IPS DF 6.9 (cell line): ENCODE measurements at regions not wholly inside any gene's neighbourhood (a gene's known extent, or its start where the extent isn't known, plus 50 kb on each side); places are given as distances from the start of the nearest gene placed in this dataset.
A peak's percentile ranks its signal among the peaks of the same experiment; 100 is the strongest.

Experiments used
- DNase-seq: peaks from one replicate; pipeline ENCODE4 v3.0.0-alpha.2; 2013; ENCODE audit warnings: low read depth, low spot score
- H3K27ac ChIP-seq: one replicate; pipeline ENCODE4 v1.5.1; 2013; ENCODE audit warnings: low read length, control low read depth
- H3K27me3 ChIP-seq: 2 replicates; pipeline ENCODE4 v1.6.1; 2013; ENCODE audit warnings: mild to moderate bottlenecking, low read length; ENCODE audit not compliant: control insufficient read depth, insufficient read depth
- H3K36me3 ChIP-seq: 2 replicates; pipeline ENCODE4 v1.6.1; 2013; ENCODE audit warnings: low read length; ENCODE audit not compliant: control insufficient read depth, insufficient read depth
- H3K4me1 ChIP-seq: 2 replicates; pipeline ENCODE4 v1.6.1; 2013; ENCODE audit warnings: low read length; ENCODE audit not compliant: control insufficient read depth, insufficient read depth
- H3K4me3 ChIP-seq: 2 replicates; pipeline ENCODE4 v1.5.1; 2013; ENCODE audit warnings: mild to moderate bottlenecking, low read length
- H3K9me3 ChIP-seq: 2 replicates; pipeline ENCODE4 v1.6.1; 2013; ENCODE audit warnings: low read length, inconsistent platforms; ENCODE audit not compliant: control insufficient read depth, insufficient read depth
- WGBS: extraction: QIAGEN DNeasy Blood & Tissue Kit; methylation state at CpG from one replicate; pipeline ENCODE4 v1.1.7; 2013; ENCODE audit warnings: mixed read lengths, missing lambda C conversion rate; ENCODE audit not compliant: insufficient read length, insufficient coverage; 5-methylcytosine and 5-hydroxymethylcytosine counted together

DNA sequence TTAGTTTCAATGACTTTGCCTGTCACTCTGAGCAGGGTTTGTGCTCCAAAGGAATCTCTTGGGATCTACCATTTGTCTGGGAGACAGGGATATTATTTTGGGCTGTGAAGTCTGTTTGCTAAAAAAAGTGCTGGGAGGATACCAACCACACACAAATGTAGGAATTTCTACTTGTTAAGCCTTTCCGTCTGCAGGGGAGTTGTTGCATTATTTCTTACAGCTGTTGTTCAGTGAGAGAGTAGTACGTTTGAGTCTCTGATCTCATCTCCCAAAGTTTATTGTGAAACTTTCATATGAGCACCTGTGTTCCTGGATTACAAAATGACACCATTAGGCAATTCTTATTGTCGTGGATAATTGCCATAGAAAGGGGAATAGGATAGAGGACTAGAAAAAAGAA, 78.3 kb upstream of the SEMA6A start:
- H3K4me1 ChIP-seq: peaks cover 8% of the 10 kb centered on the region; the same call in 1 of the 2 replicates
- peak overlapping the region; percentile 39 for H3K27ac ChIP-seq
- no peaks in the 10 kb centered on the region for H3K27me3 ChIP-seq
- no peak for DNase-seq
- no peaks in the 10 kb centered on the region for H3K36me3 ChIP-seq
- H3K9me3 ChIP-seq: no peaks in the 10 kb centered on the region
- no peak overlapping the region for H3K4me3 ChIP-seq
- WGBS: no CpG with 5 or more reads among the region's 3 CpGs

GRCh38 chr5:116652196-116652729, 77.6 kb upstream of the SEMA6A start:
- peaks cover 8% of the 10 kb centered on the region; the same call in 1 of the 2 replicates for H3K4me1 ChIP-seq
- H3K27me3 ChIP-seq: no peaks in the 10 kb centered on the region
- no peaks in the 10 kb centered on the region for H3K36me3 ChIP-seq
- H3K27ac ChIP-seq: peak overlapping the region; percentile 39
- DNase-seq: peak; percentile 18
- H3K9me3 ChIP-seq: no peaks in the 10 kb centered on the region
- H3K4me3 ChIP-seq: no peak overlapping the region
- no CpG with 5 or more reads among the region's 7 CpGs for WGBS

DNA sequence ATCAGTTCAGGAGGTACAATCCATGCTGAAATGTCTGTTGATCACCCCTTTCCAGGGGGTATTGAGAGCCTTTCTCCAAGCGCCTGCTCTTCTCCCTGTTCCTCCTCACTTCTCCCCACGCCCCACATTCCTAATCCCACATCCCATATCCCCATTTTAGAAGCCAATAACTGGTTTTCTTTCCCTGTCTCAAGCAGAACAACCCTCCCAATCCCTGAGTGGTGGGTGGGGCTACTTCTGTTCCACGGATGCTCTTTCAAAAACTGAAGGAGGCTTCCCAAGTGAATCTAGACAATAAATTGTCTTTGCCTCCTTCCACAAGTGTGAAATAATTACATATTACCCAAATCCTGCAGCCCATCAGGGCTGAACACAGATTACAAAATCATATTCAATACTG, 77.0 kb upstream of the SEMA6A start:
- no peak for DNase-seq
- no peaks in the 10 kb centered on the region for H3K9me3 ChIP-seq
- peaks cover 8% of the 10 kb centered on the region; the same call in 1 of the 2 replicates for H3K4me1 ChIP-seq
- no peaks in the 10 kb centered on the region for H3K36me3 ChIP-seq
- WGBS: no CpG with 5 or more reads among the region's 3 CpGs
- no peak overlapping the region for H3K27ac ChIP-seq
- H3K4me3 ChIP-seq: no peak overlapping the region
- H3K27me3 ChIP-seq: no peaks in the 10 kb centered on the region

- Histone ChIP-seq H3K27me3 (no peaks in the 10 kb centered on the region), H3K27ac (no peak overlapping the region), H3K4me1 (peaks cover 7% of the 10 kb centered on the region; the same call in 1 of the 2 replicates), H3K4me3 (no peak overlapping the region), H3K36me3 (no peaks in the 10 kb centered on the region), H3K9me3 (no peaks in the 10 kb centered on the region)
- no CpG with 5 or more reads among the region's 4 CpGs for WGBS
- no peak for DNase-seq
Measured at GRCh38 chr5:116650964-116651363, 76.3 kb upstream of the SEMA6A start.

- whole genome bisulfite sequencing: no CpG with 5 or more reads among the region's 7 CpGs
- H3K4me1 ChIP-seq: peaks cover 7% of the 10 kb centered on the region; the same call in 1 of the 2 replicates
- H3K4me3 ChIP-seq: no peak overlapping the region
- no peaks in the 10 kb centered on the region for H3K27me3 ChIP-seq
- H3K27ac ChIP-seq: no peak overlapping the region
- no peak for DNase-seq
- H3K36me3 ChIP-seq: no peaks in the 10 kb centered on the region
- H3K9me3 ChIP-seq: no peaks in the 10 kb centered on the region
Measured at GRCh38 chr5:116650544-116650943, 75.9 kb upstream of the SEMA6A start.

GRCh38 chr5:116646611-116647289, 72.1 kb upstream of the SEMA6A start:
- Histone ChIP-seq H3K4me3 (no peak overlapping the region), H3K36me3 (no peaks in the 10 kb centered on the region), H3K9me3 (no peaks in the 10 kb centered on the region), H3K27ac (no peak overlapping the region), H3K4me1 (peaks cover 5% of the 10 kb centered on the region; the same call in 1 of the 2 replicates), H3K27me3 (no peaks in the 10 kb centered on the region)
- no peak for DNase-seq
- no CpG with 5 or more reads among the region's 10 CpGs for WGBS

DNA sequence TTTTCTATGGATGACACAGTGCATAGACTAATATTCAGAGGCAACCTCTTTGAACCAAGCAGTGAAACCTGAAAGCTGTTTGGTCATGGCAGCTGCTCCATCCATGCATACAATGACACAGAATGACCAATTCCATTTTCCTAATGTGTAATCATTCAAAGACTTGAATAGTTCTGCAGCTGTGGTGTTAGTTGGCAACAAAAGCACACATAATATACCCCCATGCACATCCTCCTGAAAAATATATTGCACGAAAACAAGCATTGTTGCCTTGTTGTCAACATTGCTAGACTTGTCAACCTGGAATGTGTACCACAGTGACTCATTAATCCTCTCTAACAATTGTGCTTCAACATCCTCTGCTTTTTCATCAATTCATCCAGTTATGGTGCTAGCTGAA, 71.0 kb upstream of the SEMA6A start:
- no CpG with 5 or more reads among the region's 1 CpG for WGBS
- Histone ChIP-seq H3K27me3 (no peaks in the 10 kb centered on the region), H3K36me3 (no peaks in the 10 kb centered on the region), H3K27ac (no peak overlapping the region), H3K4me3 (no peak overlapping the region), H3K9me3 (no peaks in the 10 kb centered on the region), H3K4me1 (peaks cover 2% of the 10 kb centered on the region; the same call in 1 of the 2 replicates)
- no peak for DNase-seq

GRCh38 chr5:116640236-116640635, 65.6 kb upstream of the SEMA6A start:
- no peak for DNase-seq
- no peak overlapping the region for H3K27ac ChIP-seq
- H3K4me1 ChIP-seq: no peaks in the 10 kb centered on the region
- H3K36me3 ChIP-seq: no peaks in the 10 kb centered on the region
- H3K4me3 ChIP-seq: no peak overlapping the region
- no peaks in the 10 kb centered on the region for H3K27me3 ChIP-seq
- no peaks in the 10 kb centered on the region for H3K9me3 ChIP-seq

DNA sequence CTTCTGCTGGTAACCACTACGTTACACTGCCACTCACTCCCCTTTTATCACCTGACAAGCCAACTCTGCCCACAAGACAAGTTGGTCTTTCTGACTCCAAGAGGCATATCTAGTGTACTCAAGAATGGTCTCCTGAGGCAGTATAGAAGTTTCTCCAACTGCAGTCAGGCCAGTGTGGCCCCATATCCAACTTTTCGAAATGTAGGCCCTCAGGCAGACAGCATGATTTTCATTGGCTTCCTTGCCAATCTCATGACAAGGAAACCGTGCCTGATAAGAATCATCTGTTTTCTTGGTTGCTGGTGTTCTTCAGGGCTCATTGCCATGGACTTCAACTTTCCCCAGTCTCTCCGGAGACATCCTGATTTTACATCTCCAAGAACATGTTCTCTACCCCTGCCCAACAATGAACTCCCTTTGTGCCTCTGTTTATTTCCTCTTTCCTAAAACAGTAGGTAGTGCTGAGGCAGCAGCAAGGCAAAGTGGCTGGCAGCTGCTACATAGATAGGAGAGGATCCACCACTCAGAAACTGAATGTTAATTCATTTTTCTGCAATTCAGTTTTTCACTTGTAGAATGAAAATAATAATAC, 62.6 kb upstream of the SEMA6A start:
- Histone ChIP-seq H3K27me3 (no peaks in the 10 kb centered on the region), H3K36me3 (no peaks in the 10 kb centered on the region), H3K4me3 (no peak overlapping the region), H3K4me1 (no peaks in the 10 kb centered on the region; the same call in 1 of the 2 replicates), H3K9me3 (no peaks in the 10 kb centered on the region), H3K27ac (no peak overlapping the region)
- no CpG with 5 or more reads among the region's 4 CpGs for WGBS
- no peak for DNase-seq

- no peak overlapping the region for H3K4me3 ChIP-seq
- no peak for DNase-seq
- no peaks in the 10 kb centered on the region; the same call in 1 of the 2 replicates for H3K4me1 ChIP-seq
- no peaks in the 10 kb centered on the region for H3K36me3 ChIP-seq
- H3K27ac ChIP-seq: no peak overlapping the region
- H3K9me3 ChIP-seq: no peaks in the 10 kb centered on the region
- WGBS: no CpG with 5 or more reads among the region's 4 CpGs
- H3K27me3 ChIP-seq: no peaks in the 10 kb centered on the region
Measured at GRCh38 chr5:116632890-116633289, 58.3 kb upstream of the SEMA6A start.
